Mesothelial cell of epicardium (in vitro differentiated cells): ENCODE measurements at regions not wholly inside any gene's neighbourhood (a gene's known extent, or its start where the extent isn't known, plus 50 kb on each side); places are given as distances from the start of the nearest gene placed in this dataset.
"Not testable (repeated sequence)": the region's sequence is repeated elsewhere in the genome, so short reads cannot be mapped to it uniquely, and the experiment has no call there.

Experiments used
- DNase-seq, 2 experiments: peaks; one replicate each; pipeline ENCODE4 v3.0.0; 2021; ENCODE audit warnings: low spot score in 2 of 2; ENCODE audit not compliant: unreplicated experiment in 2 of 2
- H3K27ac Mint-ChIP-seq: 2 replicates; pipeline ENCODE4 v1.8.0; 2021; ENCODE audit warnings: mixed read lengths
- H3K27me3 Mint-ChIP-seq: 2 replicates; pipeline ENCODE4 v1.8.0; 2021; ENCODE audit warnings: low read depth, mixed read lengths
- H3K36me3 Mint-ChIP-seq: 2 replicates; pipeline ENCODE4 v1.8.0; 2021; ENCODE audit warnings: mixed read lengths
- H3K4me1 Mint-ChIP-seq: 2 replicates; pipeline ENCODE4 v1.8.0; 2021; ENCODE audit warnings: mixed read lengths
- H3K4me3 Mint-ChIP-seq: 2 replicates; pipeline ENCODE4 v1.8.0; 2021; ENCODE audit warnings: mild to moderate bottlenecking, moderate library complexity, mixed read lengths
- H3K9me3 Mint-ChIP-seq: 2 replicates; pipeline ENCODE4 v1.8.0; 2021; ENCODE audit warnings: mixed read lengths
- TF ChIP-seq, protein P1 (sequence below): fragments of 200-600 bp; sonication (generic); IDR thresholded peaks from one replicate; pipeline ENCODE4 v1.5.0; 2021; ENCODE audit warnings: antibody characterized with exemption; ENCODE audit not compliant: unreplicated experiment

GRCh38 chr15:67928666-67929065 lies 88.8 kb upstream of the RNU6-1 start:
- peaks cover 39% of the 10 kb centered on the region for H3K4me1 Mint-ChIP-seq
- TF ChIP-seq, protein P1, sequence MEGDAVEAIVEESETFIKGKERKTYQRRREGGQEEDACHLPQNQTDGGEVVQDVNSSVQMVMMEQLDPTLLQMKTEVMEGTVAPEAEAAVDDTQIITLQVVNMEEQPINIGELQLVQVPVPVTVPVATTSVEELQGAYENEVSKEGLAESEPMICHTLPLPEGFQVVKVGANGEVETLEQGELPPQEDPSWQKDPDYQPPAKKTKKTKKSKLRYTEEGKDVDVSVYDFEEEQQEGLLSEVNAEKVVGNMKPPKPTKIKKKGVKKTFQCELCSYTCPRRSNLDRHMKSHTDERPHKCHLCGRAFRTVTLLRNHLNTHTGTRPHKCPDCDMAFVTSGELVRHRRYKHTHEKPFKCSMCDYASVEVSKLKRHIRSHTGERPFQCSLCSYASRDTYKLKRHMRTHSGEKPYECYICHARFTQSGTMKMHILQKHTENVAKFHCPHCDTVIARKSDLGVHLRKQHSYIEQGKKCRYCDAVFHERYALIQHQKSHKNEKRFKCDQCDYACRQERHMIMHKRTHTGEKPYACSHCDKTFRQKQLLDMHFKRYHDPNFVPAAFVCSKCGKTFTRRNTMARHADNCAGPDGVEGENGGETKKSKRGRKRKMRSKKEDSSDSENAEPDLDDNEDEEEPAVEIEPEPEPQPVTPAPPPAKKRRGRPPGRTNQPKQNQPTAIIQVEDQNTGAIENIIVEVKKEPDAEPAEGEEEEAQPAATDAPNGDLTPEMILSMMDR = no peak
- H3K27me3 Mint-ChIP-seq = no peaks in the 10 kb centered on the region
- peaks cover 11% of the 10 kb centered on the region for H3K9me3 Mint-ChIP-seq
- no peak overlapping the region for H3K4me3 Mint-ChIP-seq
- no peak for DNase-seq
- H3K27ac Mint-ChIP-seq = peak overlapping the region; percentile 96
- H3K36me3 Mint-ChIP-seq = no peaks in the 10 kb centered on the region

DNA sequence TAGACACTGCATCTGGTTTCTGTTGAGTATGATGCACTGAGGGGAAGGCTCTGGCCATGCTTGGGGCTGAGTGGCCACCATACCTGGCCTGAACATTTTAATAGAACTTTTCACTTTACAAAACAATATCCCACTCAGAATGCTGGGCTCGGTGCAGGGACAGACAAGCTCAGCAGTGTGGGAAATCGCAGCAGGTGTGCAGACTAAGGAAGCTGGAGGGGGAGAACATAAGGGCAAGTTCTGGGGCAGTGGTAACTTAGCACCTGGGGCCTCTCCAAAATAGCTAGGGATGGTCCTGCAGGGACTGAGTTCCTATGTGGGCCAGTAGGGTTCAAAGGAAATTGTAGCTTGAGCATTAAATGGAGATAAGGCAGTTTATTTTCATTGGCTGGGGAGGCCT lies 90.9 kb upstream of the RNU6-1 start:
- H3K4me1 Mint-ChIP-seq = peaks cover 28% of the 10 kb centered on the region
- no peaks in the 10 kb centered on the region for H3K9me3 Mint-ChIP-seq
- no peaks in the 10 kb centered on the region for H3K36me3 Mint-ChIP-seq
- no peaks in the 10 kb centered on the region for H3K27me3 Mint-ChIP-seq
- H3K27ac Mint-ChIP-seq = no peak overlapping the region
- TF ChIP-seq, protein P1 = no peak
- H3K4me3 Mint-ChIP-seq = no peak overlapping the region
- DNase-seq = no peak

GRCh38 chr15:67931861-67932260 lies 92.0 kb upstream of the RNU6-1 start:
- Mint-ChIP-seq H3K27ac (no peak overlapping the region), H3K9me3 (peaks cover 6% of the 10 kb centered on the region), H3K4me1 (peaks cover 23% of the 10 kb centered on the region), H3K4me3 (no peak overlapping the region), H3K36me3 (no peaks in the 10 kb centered on the region), H3K27me3 (no peaks in the 10 kb centered on the region)
- TF ChIP-seq, protein P1 = no peak
- no peak for DNase-seq

- not testable (repeated sequence) for H3K36me3 Mint-ChIP-seq, H3K27me3 Mint-ChIP-seq, DNase-seq, H3K9me3 Mint-ChIP-seq, H3K27ac Mint-ChIP-seq, H3K4me3 Mint-ChIP-seq
- peaks cover 19% of the 10 kb centered on the region for H3K4me1 Mint-ChIP-seq
Observed at GRCh38 chr15:67934126-67934525, 94.3 kb upstream of the RNU6-1 start.

GRCh38 chr15:67935244-67935643 lies 95.4 kb upstream of the RNU6-1 start:
- Mint-ChIP-seq H3K27me3 (no peaks in the 10 kb centered on the region), H3K27ac (no peak overlapping the region), H3K4me1 (peaks cover 21% of the 10 kb centered on the region), H3K4me3 (no peak overlapping the region), H3K9me3 (peaks cover 9% of the 10 kb centered on the region), H3K36me3 (no peaks in the 10 kb centered on the region)
- DNase-seq = no peak
- TF ChIP-seq, protein P1 = no peak

DNA sequence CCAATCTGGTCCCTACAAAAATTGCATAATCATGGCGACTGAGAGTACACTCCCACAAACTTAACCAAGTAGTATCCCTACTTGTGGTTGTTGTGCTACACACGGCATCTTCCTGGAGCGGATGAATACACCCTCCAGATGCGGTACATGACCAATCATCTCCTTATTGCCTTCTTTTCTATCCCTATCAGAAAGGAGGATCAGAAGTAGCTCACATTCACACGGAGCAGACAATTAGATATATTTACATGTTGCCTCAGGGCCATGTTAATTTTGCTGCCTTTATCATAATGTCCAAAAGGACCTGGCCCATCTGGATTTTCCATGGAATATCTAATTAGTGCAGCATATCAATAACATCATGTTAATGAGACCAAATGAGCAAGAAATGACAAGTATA lies 96.4 kb upstream of the RNU6-1 start:
- no peak overlapping the region for H3K27ac Mint-ChIP-seq
- peaks cover 11% of the 10 kb centered on the region for H3K9me3 Mint-ChIP-seq
- no peak for DNase-seq
- TF ChIP-seq, protein P1 = no peak
- peaks cover 23% of the 10 kb centered on the region for H3K4me1 Mint-ChIP-seq
- H3K36me3 Mint-ChIP-seq = no peaks in the 10 kb centered on the region
- no peak overlapping the region for H3K4me3 Mint-ChIP-seq
- no peaks in the 10 kb centered on the region for H3K27me3 Mint-ChIP-seq
